EH (cell line): ENCODE measurements at regions not wholly inside any gene's neighbourhood (a gene's known extent, or its start where the extent isn't known, plus 50 kb on each side); places are given as distances from the start of the nearest gene placed in this dataset.

ENCODE experiments used
- DNase-seq: peaks from one replicate; pipeline ENCODE4 v3.0.0-alpha.2; 2015; ENCODE audit warnings: low read depth

- DNase-seq: no peak
Observed at GRCh38 chr3:163946785-163947184, 1131.5 kb downstream of the SI start.

- DNase-seq: no peak
Observed at GRCh38 chr3:163943664-163944063, 1134.6 kb downstream of the SI start.

GRCh38 chr3:163939926-163940325 is 1138.4 kb downstream of the SI start:
- DNase-seq: no peak

- no peak for DNase-seq
Observed at GRCh38 chr3:163936543-163936942, 1141.8 kb downstream of the SI start.

- no peak for DNase-seq
Observed at GRCh38 chr3:163935411-163935810, 1142.9 kb downstream of the SI start.

- DNase-seq: no peak
Observed at GRCh38 chr3:163929069-163929652, 1149.1 kb downstream of the SI start.

- no peak for DNase-seq
Observed at GRCh38 chr3:163927521-163927920, 1150.8 kb downstream of the SI start.

- DNase-seq: no peak
Observed at GRCh38 chr3:163924600-163924999, 1153.7 kb downstream of the SI start.

- DNase-seq: no peak
Observed at GRCh38 chr3:163919154-163919553, 1159.1 kb downstream of the SI start.

GRCh38 chr3:163916596-163917560 is 1161.4 kb downstream of the SI start:
- DNase-seq: no peak

GRCh38 chr3:163915280-163915679 is 1163.0 kb downstream of the SI start:
- no peak for DNase-seq

GRCh38 chr3:163914567-163914966 is 1163.7 kb downstream of the SI start:
- DNase-seq: no peak

- DNase-seq: no peak
Observed at GRCh38 chr3:163891771-163892170, 1186.5 kb downstream of the SI start.

GRCh38 chr3:163890661-163891060 is 1187.6 kb downstream of the SI start:
- DNase-seq: no peak

GRCh38 chr3:163879172-163879571 is 1199.1 kb downstream of the SI start:
- DNase-seq: no peak

GRCh38 chr3:163878396-163878795 is 1199.9 kb downstream of the SI start:
- no peak for DNase-seq

GRCh38 chr3:163877805-163878204 is 1200.5 kb downstream of the SI start:
- DNase-seq: no peak

- no peak for DNase-seq
Observed at GRCh38 chr3:163863146-163863545, 1215.2 kb downstream of the SI start.

- no peak for DNase-seq
Observed at GRCh38 chr3:163852233-163852632, 1226.1 kb downstream of the SI start.

- no peak for DNase-seq
Observed at GRCh38 chr3:163838769-163839168, 1239.5 kb downstream of the SI start.

GRCh38 chr3:163832547-163832946 is 1245.7 kb downstream of the SI start:
- no peak for DNase-seq

- DNase-seq: no peak
Observed at GRCh38 chr3:163821841-163822240, 1256.5 kb downstream of the SI start.

- DNase-seq: no peak
Observed at GRCh38 chr3:163817015-163817414, 1261.3 kb downstream of the SI start.

GRCh38 chr3:163813935-163814334 is 1264.4 kb downstream of the SI start:
- DNase-seq: no peak
